Astrocyte (in vitro differentiated cells and primary cell): ENCODE measurements at regions not wholly inside any gene's neighbourhood (a gene's known extent, or its start where the extent isn't known, plus 50 kb on each side); places are given as distances from the start of the nearest gene placed in this dataset.

Source experiments
- DNase-seq: peaks from one replicate; pipeline ENCODE4 v3.0.0-alpha.2; 2010; ENCODE audit warnings: low read depth
- FAIRE-seq: peaks from 2 replicates; lab custom pipeline; 2011; peaks lifted over from hg19 to GRCh38; lab: Jason Lieb, UNC
- H2AFZ ChIP-seq: 2 replicates; pipeline ENCODE4 v1.6.0; 2012; ENCODE audit warnings: low read depth, low read length, inconsistent platforms
- H3K27ac ChIP-seq: 2 replicates; pipeline ENCODE4 v1.5.1; 2011; ENCODE audit warnings: low read depth, low read length, inconsistent platforms
- H3K27me3 ChIP-seq: 2 replicates; pipeline ENCODE4 v1.6.0; 2011; ENCODE audit warnings: low read length, inconsistent platforms; ENCODE audit not compliant: insufficient read depth
- H3K36me3 ChIP-seq: 2 replicates; pipeline ENCODE4 v1.5.1; 2011; ENCODE audit warnings: low read length, inconsistent platforms; ENCODE audit not compliant: insufficient read depth
- H3K4me1 ChIP-seq: 2 replicates; pipeline ENCODE4 v1.5.1; 2011; ENCODE audit warnings: low read length, inconsistent platforms; ENCODE audit not compliant: insufficient read depth
- H3K4me2 ChIP-seq: 2 replicates; pipeline ENCODE4 v1.6.0; 2012; ENCODE audit warnings: low read length, inconsistent platforms
- H3K4me3 ChIP-seq: 2 replicates; pipeline ENCODE4 v1.5.1; 2011; ENCODE audit warnings: low read depth, mild to moderate bottlenecking, low read length, inconsistent platforms; ENCODE audit not compliant: insufficient read depth
- H3K79me2 ChIP-seq: 2 replicates; pipeline ENCODE4 v1.6.0; 2012; ENCODE audit warnings: mild to moderate bottlenecking, low read length, inconsistent platforms; ENCODE audit not compliant: insufficient read depth
- H3K9ac ChIP-seq: 2 replicates; pipeline ENCODE4 v1.6.0; 2012; ENCODE audit warnings: mild to moderate bottlenecking, low read length, inconsistent platforms
- H3K9me3 ChIP-seq: 2 replicates; pipeline ENCODE4 v1.5.1; 2012; ENCODE audit warnings: low read depth, mild to moderate bottlenecking, low read length, inconsistent platforms; ENCODE audit not compliant: insufficient read depth
- H4K20me1 ChIP-seq: 2 replicates; pipeline ENCODE4 v1.6.0; 2012; ENCODE audit warnings: low read length, inconsistent platforms; ENCODE audit not compliant: insufficient read depth
- H3K27ac Mint-ChIP-seq: one replicate; pipeline ENCODE4 v1.8.0; 2021; ENCODE audit warnings: mild to moderate bottlenecking, mixed read lengths; ENCODE audit not compliant: unreplicated experiment
- H3K27me3 Mint-ChIP-seq: one replicate; pipeline ENCODE4 v1.8.0; 2021; ENCODE audit warnings: low read depth, mixed read lengths; ENCODE audit not compliant: unreplicated experiment
- H3K36me3 Mint-ChIP-seq: one replicate; pipeline ENCODE4 v1.8.0; 2021; ENCODE audit warnings: low read depth, mixed read lengths; ENCODE audit not compliant: unreplicated experiment
- H3K4me1 Mint-ChIP-seq: one replicate; pipeline ENCODE4 v1.8.0; 2021; ENCODE audit warnings: low read depth, mixed read lengths; ENCODE audit not compliant: unreplicated experiment
- H3K4me3 Mint-ChIP-seq: one replicate; pipeline ENCODE4 v1.8.0; 2021; ENCODE audit warnings: mild to moderate bottlenecking, moderate library complexity, mixed read lengths; ENCODE audit not compliant: unreplicated experiment
- H3K9me3 Mint-ChIP-seq: one replicate; pipeline ENCODE4 v1.8.0; 2021; ENCODE audit warnings: mild to moderate bottlenecking, mixed read lengths; ENCODE audit not compliant: unreplicated experiment
- EZH2 ChIP-seq: IDR thresholded peaks from 2 replicates; pipeline ENCODE4 v1.6.1; 2012; ENCODE audit warnings: mild to moderate bottlenecking, low read length, inconsistent platforms; ENCODE audit not compliant: insufficient read depth
- TF ChIP-seq, protein P1 (sequence below): IDR thresholded peaks from 2 replicates; pipeline ENCODE4 v1.5.1; 2011; ENCODE audit warnings: low read depth, mild to moderate bottlenecking, inconsistent platforms, low read length, moderate library complexity; ENCODE audit not compliant: insufficient read depth

DNA sequence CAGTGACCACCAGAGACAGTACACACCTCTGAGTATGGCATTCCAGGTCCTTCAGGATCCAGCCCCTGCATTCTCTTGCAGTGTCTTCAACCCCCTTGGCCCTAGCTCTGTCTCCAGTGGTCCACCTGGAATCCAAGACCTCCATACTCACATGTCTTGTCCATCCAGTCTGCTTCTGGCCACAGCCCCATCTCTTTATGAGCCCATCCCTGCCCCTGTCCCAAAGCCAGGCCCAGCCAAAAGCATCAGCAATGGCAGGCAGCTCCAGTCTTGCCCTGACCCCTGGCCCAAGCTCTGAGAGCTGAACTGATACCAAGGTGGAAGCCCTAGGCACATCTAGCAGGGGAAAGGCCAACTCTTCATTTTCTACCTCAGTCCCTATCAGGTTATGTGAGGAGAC, 119.6 kb upstream of the PTPRT start:
- no peak overlapping the region for H3K9ac ChIP-seq
- H3K36me3 Mint-ChIP-seq: no peaks in the 10 kb centered on the region
- no peaks in the 10 kb centered on the region for H3K36me3 ChIP-seq
- no peaks in the 10 kb centered on the region for H3K4me1 Mint-ChIP-seq
- DNase-seq (no peak), FAIRE-seq (no peak)
- no peak overlapping the region for H3K27ac Mint-ChIP-seq
- H4K20me1 ChIP-seq: no peaks in the 10 kb centered on the region
- TF ChIP-seq, protein P1, sequence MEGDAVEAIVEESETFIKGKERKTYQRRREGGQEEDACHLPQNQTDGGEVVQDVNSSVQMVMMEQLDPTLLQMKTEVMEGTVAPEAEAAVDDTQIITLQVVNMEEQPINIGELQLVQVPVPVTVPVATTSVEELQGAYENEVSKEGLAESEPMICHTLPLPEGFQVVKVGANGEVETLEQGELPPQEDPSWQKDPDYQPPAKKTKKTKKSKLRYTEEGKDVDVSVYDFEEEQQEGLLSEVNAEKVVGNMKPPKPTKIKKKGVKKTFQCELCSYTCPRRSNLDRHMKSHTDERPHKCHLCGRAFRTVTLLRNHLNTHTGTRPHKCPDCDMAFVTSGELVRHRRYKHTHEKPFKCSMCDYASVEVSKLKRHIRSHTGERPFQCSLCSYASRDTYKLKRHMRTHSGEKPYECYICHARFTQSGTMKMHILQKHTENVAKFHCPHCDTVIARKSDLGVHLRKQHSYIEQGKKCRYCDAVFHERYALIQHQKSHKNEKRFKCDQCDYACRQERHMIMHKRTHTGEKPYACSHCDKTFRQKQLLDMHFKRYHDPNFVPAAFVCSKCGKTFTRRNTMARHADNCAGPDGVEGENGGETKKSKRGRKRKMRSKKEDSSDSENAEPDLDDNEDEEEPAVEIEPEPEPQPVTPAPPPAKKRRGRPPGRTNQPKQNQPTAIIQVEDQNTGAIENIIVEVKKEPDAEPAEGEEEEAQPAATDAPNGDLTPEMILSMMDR: no peak
- no peak for TF ChIP-seq EZH2
- H3K9me3 Mint-ChIP-seq: peaks cover 17% of the 10 kb centered on the region
- no peaks in the 10 kb centered on the region for H3K27me3 Mint-ChIP-seq
- no peak overlapping the region for H3K4me3 Mint-ChIP-seq
- H3K4me3 ChIP-seq: no peak overlapping the region
- H3K27me3 ChIP-seq: no peaks in the 10 kb centered on the region
- no peaks in the 10 kb centered on the region for H3K4me1 ChIP-seq
- no peaks in the 10 kb centered on the region for H3K79me2 ChIP-seq
- H3K9me3 ChIP-seq: peaks cover under 1% of the 10 kb centered on the region
- no peak overlapping the region for H2AFZ ChIP-seq
- H3K4me2 ChIP-seq: no peak overlapping the region
- H3K27ac ChIP-seq: no peak overlapping the region

DNA sequence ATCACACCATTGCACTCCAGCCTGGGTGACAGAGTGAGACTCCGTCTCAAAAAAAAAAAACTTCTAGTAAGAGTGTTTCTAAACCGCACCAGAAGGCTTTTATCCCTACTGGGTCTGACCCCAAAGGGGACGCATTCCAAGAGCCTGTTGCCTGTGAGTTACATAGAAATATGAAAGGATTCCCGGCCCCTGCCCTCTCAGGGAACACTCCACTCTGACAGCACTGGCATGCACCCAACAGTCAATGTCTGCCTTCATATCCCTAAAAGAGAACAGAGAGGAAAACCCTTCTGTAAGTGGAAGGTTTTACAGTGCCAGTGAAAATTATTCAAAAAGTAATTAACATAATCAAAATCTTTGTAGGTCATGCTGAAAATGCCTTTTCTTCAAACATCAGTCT, 117.1 kb upstream of the PTPRT start:
- Histone ChIP-seq H3K4me2 (no peak overlapping the region), H3K9me3 (peaks cover 4% of the 10 kb centered on the region), H3K9ac (no peak overlapping the region), H3K27me3 (no peaks in the 10 kb centered on the region), H3K79me2 (no peaks in the 10 kb centered on the region), H3K4me1 (no peaks in the 10 kb centered on the region), H3K36me3 (no peaks in the 10 kb centered on the region), H4K20me1 (no peaks in the 10 kb centered on the region), H3K4me3 (no peak overlapping the region), H3K27ac (no peak overlapping the region), H2AFZ (no peak overlapping the region)
- Mint-ChIP-seq H3K27me3 (no peaks in the 10 kb centered on the region), H3K4me1 (no peaks in the 10 kb centered on the region), H3K4me3 (no peak overlapping the region), H3K36me3 (no peaks in the 10 kb centered on the region), H3K9me3 (peaks cover 17% of the 10 kb centered on the region), H3K27ac (no peak overlapping the region)
- FAIRE-seq: no peak
- TF ChIP-seq EZH2: no peak
- TF ChIP-seq, protein P1: no peak
- DNase-seq: no peak

DNA sequence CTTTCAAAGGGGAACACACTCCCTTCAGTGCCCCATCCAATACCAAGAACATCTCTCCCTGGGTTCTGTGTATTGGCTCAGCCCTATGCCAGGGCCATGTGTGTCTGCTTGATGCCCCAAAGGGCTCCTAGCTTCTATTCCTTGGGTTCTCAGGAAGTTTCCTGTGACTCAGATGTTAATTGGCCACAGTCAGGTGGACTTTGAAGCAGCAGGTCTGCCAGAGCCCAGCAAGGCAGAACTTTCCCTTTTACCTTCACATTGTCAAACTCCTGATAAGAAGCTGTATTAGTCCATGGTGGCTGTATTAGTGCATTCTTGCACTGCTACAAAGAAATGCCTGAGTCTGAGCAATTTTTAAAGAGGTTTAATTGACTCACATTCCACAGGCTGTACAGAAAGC, 116.0 kb upstream of the PTPRT start:
- no peak overlapping the region for H3K4me3 ChIP-seq
- H3K9ac ChIP-seq: no peak overlapping the region
- DNase-seq (no peak), FAIRE-seq (no peak)
- H3K4me1 ChIP-seq: no peaks in the 10 kb centered on the region
- no peaks in the 10 kb centered on the region for H3K27me3 ChIP-seq
- TF ChIP-seq EZH2: no peak
- TF ChIP-seq, protein P1: no peak
- H3K36me3 Mint-ChIP-seq: no peaks in the 10 kb centered on the region
- peaks cover 4% of the 10 kb centered on the region for H3K9me3 ChIP-seq
- H3K27me3 Mint-ChIP-seq: no peaks in the 10 kb centered on the region
- no peaks in the 10 kb centered on the region for H3K36me3 ChIP-seq
- H3K27ac ChIP-seq: no peak overlapping the region
- H3K9me3 Mint-ChIP-seq: peaks cover 17% of the 10 kb centered on the region
- no peak overlapping the region for H2AFZ ChIP-seq
- H3K27ac Mint-ChIP-seq: no peak overlapping the region
- H3K4me3 Mint-ChIP-seq: no peak overlapping the region
- H3K79me2 ChIP-seq: no peaks in the 10 kb centered on the region
- no peaks in the 10 kb centered on the region for H3K4me1 Mint-ChIP-seq
- H4K20me1 ChIP-seq: no peaks in the 10 kb centered on the region
- no peak overlapping the region for H3K4me2 ChIP-seq
